ENCODE measurements at regions not wholly inside any gene's neighbourhood (a gene's known extent, or its start where the extent isn't known, plus 50 kb on each side); places are given as distances from the start of the nearest gene placed in this dataset.
"Not testable (repeated sequence)": the region's sequence is repeated elsewhere in the genome, so short reads cannot be mapped to it uniquely, and the experiment has no call there.

GRCh38 chr6:99668036-99668705 is 61.5 kb downstream of the PRDM13 start:
- in situ Hi-C loops (cut with HindIII; ENCODE audit: low pct_unique_long_range_greater_than_20kb, low sequenced_read_pairs), result no loop called here
- no peak for DNase-seq (ENCODE audit: low read depth)

- DNase-seq (ENCODE audit: low read depth), result no peak
- in situ Hi-C loops (cut with HindIII; ENCODE audit: low pct_unique_long_range_greater_than_20kb, low sequenced_read_pairs), result no loop called here
Measured at GRCh38 chr6:99689916-99690685, 83.5 kb downstream of the PRDM13 start.

- DNase-seq (ENCODE audit: low read depth); in situ Hi-C loops (cut with HindIII; ENCODE audit: low pct_unique_long_range_greater_than_20kb, low sequenced_read_pairs): not testable (repeated sequence)
Measured at GRCh38 chr6:99702287-99702686, 95.7 kb downstream of the PRDM13 start.

GRCh38 chr6:99709062-99709461 is 102.4 kb downstream of the PRDM13 start:
- in situ Hi-C loops (cut with HindIII; ENCODE audit: low pct_unique_long_range_greater_than_20kb, low sequenced_read_pairs), result no loop called here
- no peak for DNase-seq (ENCODE audit: low read depth)

GRCh38 chr6:99711302-99711701 is 104.7 kb downstream of the PRDM13 start:
- DNase-seq (ENCODE audit: low read depth), result no peak
- in situ Hi-C loops (cut with HindIII; ENCODE audit: low pct_unique_long_range_greater_than_20kb, low sequenced_read_pairs), result no loop called here

GRCh38 chr6:99711925-99712324 is 105.3 kb downstream of the PRDM13 start:
- in situ Hi-C loops (cut with HindIII; ENCODE audit: low pct_unique_long_range_greater_than_20kb, low sequenced_read_pairs), result no loop called here
- no peak for DNase-seq (ENCODE audit: low read depth)

GRCh38 chr6:99712519-99712918 is 105.9 kb downstream of the PRDM13 start:
- DNase-seq (ENCODE audit: low read depth), result no peak
- in situ Hi-C loops (cut with HindIII; ENCODE audit: low pct_unique_long_range_greater_than_20kb, low sequenced_read_pairs), result no loop called here

- DNase-seq (ENCODE audit: low read depth); in situ Hi-C loops (cut with HindIII; ENCODE audit: low pct_unique_long_range_greater_than_20kb, low sequenced_read_pairs): not testable (repeated sequence)
Measured at GRCh38 chr6:99722043-99722442, 115.4 kb downstream of the PRDM13 start.

GRCh38 chr6:99730237-99730636 is 123.6 kb downstream of the PRDM13 start:
- in situ Hi-C loops (cut with HindIII; ENCODE audit: low pct_unique_long_range_greater_than_20kb, low sequenced_read_pairs); DNase-seq (ENCODE audit: low read depth): not testable (repeated sequence)

GRCh38 chr6:99736302-99736701 is 129.7 kb downstream of the PRDM13 start:
- in situ Hi-C loops (cut with HindIII; ENCODE audit: low pct_unique_long_range_greater_than_20kb, low sequenced_read_pairs), result no loop called here

GRCh38 chr6:99739526-99739925 is 132.9 kb downstream of the PRDM13 start:
- in situ Hi-C loops (cut with HindIII; ENCODE audit: low pct_unique_long_range_greater_than_20kb, low sequenced_read_pairs), result no loop called here

More at GRCh38 chr6:99736302-99736701, 129.7 kb downstream of the PRDM13 start:
- DNase-seq (ENCODE audit: low read depth), result no peak

GRCh38 chr6:99741092-99741491 is 134.5 kb downstream of the PRDM13 start:
- in situ Hi-C loops (cut with HindIII; ENCODE audit: low pct_unique_long_range_greater_than_20kb, low sequenced_read_pairs), result no loop called here
- DNase-seq (ENCODE audit: low read depth), result no peak

More at GRCh38 chr6:99739526-99739925, 132.9 kb downstream of the PRDM13 start:
- DNase-seq (ENCODE audit: low read depth), result no peak

- in situ Hi-C loops (cut with HindIII; ENCODE audit: low pct_unique_long_range_greater_than_20kb, low sequenced_read_pairs), result no loop called here
- no peak for DNase-seq (ENCODE audit: low read depth)
Measured at GRCh38 chr6:99743647-99744046, 137.0 kb downstream of the PRDM13 start.

GRCh38 chr6:99745651-99746050 is 139.0 kb downstream of the PRDM13 start:
- in situ Hi-C loops (cut with HindIII; ENCODE audit: low pct_unique_long_range_greater_than_20kb, low sequenced_read_pairs), result no loop called here
- no peak for DNase-seq (ENCODE audit: low read depth)

- in situ Hi-C loops (cut with HindIII; ENCODE audit: low pct_unique_long_range_greater_than_20kb, low sequenced_read_pairs), result no loop called here
- DNase-seq (ENCODE audit: low read depth), result peak; percentile 45
Measured at GRCh38 chr6:99746261-99746895, 139.7 kb downstream of the PRDM13 start.

GRCh38 chr6:99761711-99762110 is 155.1 kb downstream of the PRDM13 start:
- in situ Hi-C loops (cut with HindIII; ENCODE audit: low pct_unique_long_range_greater_than_20kb, low sequenced_read_pairs), result no loop called here
- no peak for DNase-seq (ENCODE audit: low read depth)

GRCh38 chr6:99768166-99768565 is 161.5 kb downstream of the PRDM13 start:
- in situ Hi-C loops (cut with HindIII; ENCODE audit: low pct_unique_long_range_greater_than_20kb, low sequenced_read_pairs), result no loop called here
- no peak for DNase-seq (ENCODE audit: low read depth)

GRCh38 chr6:99779631-99780555 is 173.3 kb downstream of the PRDM13 start:
- in situ Hi-C loops (cut with HindIII; ENCODE audit: low pct_unique_long_range_greater_than_20kb, low sequenced_read_pairs), result no loop called here
- no peak for DNase-seq (ENCODE audit: low read depth)

Measured in Caki2 (cell line).